ENCODE measurements at regions not wholly inside any gene's neighbourhood (a gene's known extent, or its start where the extent isn't known, plus 50 kb on each side); places are given as distances from the start of the nearest gene placed in this dataset.

GRCh38 chr1:105632342-105633196, 1423.9 kb upstream of the PRMT6 start (continued):
- TF ChIP-seq NONO (IDR thresholded peaks at IDR 0.05) (no peak), NONO (CRISPR knock-in tag; conservative IDR thresholded peaks at IDR 0.05) (peak; percentile 65; the same call in 1 of the 2 replicates), LCORL (IDR thresholded peaks at IDR 0.05) (peak; percentile 31; the same call in 1 of the 2 replicates), LCORL (CRISPR knock-in tag; IDR thresholded peaks at IDR 0.05) (peak; percentile 68; the same call in 1 of the 2 replicates), ZNF333 (CRISPR knock-in tag; IDR thresholded peaks at IDR 0.05; ENCODE audit: borderline replicate concordance) (no peak), KDM3A (CRISPR knock-in tag; IDR thresholded peaks at IDR 0.05; ENCODE audit: low read depth) (0 out of 2 replicates have a peak, but pooled peaks have one; percentile 64), RNF219 (CRISPR knock-in tag; IDR thresholded peaks at IDR 0.05) (no peak), ARID3A (IDR thresholded peaks at IDR 0.05; ENCODE audit: low read depth, low read length) (0 out of 2 replicates have a peak, but pooled peaks have one; percentile 45), ZSCAN22 (CRISPR knock-in tag; IDR thresholded peaks at IDR 0.05) (no peak), KMT2A (CRISPR knock-in tag; IDR thresholded peaks at IDR 0.05) (no peak), SATB2 (CRISPR knock-in tag; IDR thresholded peaks at IDR 0.05) (no peak), ZNF777 (CRISPR knock-in tag; IDR thresholded peaks at IDR 0.05) (no peak)
- TF ChIP-seq, protein P1, sequence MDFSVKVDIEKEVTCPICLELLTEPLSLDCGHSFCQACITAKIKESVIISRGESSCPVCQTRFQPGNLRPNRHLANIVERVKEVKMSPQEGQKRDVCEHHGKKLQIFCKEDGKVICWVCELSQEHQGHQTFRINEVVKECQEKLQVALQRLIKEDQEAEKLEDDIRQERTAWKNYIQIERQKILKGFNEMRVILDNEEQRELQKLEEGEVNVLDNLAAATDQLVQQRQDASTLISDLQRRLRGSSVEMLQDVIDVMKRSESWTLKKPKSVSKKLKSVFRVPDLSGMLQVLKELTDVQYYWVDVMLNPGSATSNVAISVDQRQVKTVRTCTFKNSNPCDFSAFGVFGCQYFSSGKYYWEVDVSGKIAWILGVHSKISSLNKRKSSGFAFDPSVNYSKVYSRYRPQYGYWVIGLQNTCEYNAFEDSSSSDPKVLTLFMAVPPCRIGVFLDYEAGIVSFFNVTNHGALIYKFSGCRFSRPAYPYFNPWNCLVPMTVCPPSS (IDR thresholded peaks at IDR 0.05) = no peak
- TF ChIP-seq, protein P2, sequence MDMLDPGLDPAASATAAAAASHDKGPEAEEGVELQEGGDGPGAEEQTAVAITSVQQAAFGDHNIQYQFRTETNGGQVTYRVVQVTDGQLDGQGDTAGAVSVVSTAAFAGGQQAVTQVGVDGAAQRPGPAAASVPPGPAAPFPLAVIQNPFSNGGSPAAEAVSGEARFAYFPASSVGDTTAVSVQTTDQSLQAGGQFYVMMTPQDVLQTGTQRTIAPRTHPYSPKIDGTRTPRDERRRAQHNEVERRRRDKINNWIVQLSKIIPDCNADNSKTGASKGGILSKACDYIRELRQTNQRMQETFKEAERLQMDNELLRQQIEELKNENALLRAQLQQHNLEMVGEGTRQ (IDR thresholded peaks at IDR 0.05; ENCODE audit: low read depth, low read length) = no peak
- TF ChIP-seq, protein P2 (CRISPR knock-in tag; IDR thresholded peaks at IDR 0.05; ENCODE audit: borderline replicate concordance) = no peak
- TF ChIP-seq, protein P3, sequence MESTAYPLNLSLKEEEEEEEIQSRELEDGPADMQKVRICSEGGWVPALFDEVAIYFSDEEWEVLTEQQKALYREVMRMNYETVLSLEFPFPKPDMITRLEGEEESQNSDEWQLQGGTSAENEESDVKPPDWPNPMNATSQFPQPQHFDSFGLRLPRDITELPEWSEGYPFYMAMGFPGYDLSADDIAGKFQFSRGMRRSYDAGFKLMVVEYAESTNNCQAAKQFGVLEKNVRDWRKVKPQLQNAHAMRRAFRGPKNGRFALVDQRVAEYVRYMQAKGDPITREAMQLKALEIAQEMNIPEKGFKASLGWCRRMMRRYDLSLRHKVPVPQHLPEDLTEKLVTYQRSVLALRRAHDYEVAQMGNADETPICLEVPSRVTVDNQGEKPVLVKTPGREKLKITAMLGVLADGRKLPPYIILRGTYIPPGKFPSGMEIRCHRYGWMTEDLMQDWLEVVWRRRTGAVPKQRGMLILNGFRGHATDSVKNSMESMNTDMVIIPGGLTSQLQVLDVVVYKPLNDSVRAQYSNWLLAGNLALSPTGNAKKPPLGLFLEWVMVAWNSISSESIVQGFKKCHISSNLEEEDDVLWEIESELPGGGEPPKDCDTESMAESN (CRISPR knock-in tag; conservative IDR thresholded peaks at IDR 0.05) = 0 out of 2 replicates have a peak, but pooled peaks have one; percentile 33
- TF ChIP-seq, protein P4, sequence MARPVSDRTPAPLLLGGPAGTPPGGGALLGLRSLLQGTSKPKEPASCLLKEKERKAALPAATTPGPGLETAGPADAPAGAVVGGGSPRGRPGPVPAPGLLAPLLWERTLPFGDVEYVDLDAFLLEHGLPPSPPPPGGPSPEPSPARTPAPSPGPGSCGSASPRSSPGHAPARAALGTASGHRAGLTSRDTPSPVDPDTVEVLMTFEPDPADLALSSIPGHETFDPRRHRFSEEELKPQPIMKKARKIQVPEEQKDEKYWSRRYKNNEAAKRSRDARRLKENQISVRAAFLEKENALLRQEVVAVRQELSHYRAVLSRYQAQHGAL (CRISPR knock-in tag; IDR thresholded peaks at IDR 0.05; ENCODE audit: not compliant biosample characterization) = no peak
- TF ChIP-seq, protein P5, sequence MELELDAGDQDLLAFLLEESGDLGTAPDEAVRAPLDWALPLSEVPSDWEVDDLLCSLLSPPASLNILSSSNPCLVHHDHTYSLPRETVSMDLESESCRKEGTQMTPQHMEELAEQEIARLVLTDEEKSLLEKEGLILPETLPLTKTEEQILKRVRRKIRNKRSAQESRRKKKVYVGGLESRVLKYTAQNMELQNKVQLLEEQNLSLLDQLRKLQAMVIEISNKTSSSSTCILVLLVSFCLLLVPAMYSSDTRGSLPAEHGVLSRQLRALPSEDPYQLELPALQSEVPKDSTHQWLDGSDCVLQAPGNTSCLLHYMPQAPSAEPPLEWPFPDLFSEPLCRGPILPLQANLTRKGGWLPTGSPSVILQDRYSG (CRISPR knock-in tag; IDR thresholded peaks at IDR 0.05) = no peak
